ENCODE measurements at regions not wholly inside any gene's neighbourhood (a gene's known extent, or its start where the extent isn't known, plus 50 kb on each side); places are given as distances from the start of the nearest gene placed in this dataset.
A peak's percentile ranks its signal among the peaks of the same experiment; 100 is the strongest.

DNA sequence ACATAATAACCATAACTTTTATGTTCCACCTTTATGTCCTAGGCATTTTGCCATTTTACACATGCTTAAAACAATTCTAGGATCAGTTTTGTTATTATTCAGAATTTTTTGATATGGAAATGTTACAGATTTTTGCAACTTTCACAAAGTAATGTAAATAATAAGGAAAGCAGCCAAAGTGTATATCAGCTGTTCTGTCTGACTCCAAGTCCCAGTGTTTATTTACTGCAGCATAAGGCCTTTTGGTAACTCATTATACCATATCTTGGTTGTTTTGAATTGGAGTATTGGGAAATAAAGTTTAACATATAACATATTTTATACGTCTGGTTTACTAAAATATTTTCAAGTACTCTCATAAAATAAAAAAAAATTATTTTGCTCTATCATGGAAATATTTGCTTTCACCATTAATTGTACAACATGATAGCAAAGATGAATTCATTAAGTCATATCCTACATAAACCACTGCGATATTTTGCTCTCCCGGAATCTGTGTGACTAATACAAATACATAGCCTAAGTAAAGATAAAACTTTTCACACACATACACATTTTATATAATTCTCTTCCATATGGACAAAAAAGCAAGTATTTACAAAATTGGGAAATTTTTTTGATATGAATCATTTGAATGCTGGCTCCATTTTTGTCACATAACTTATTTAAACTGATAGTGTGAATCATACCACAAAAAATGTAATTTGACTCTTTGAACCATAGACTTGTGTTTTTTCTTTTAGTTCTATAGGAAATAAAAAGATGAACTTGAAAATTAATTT, 399.0 kb downstream of the PABPC4L start:
- CTCF ChIA-PET: no interaction called here
- no peaks in the 10 kb centered on the region for H4K20me1 ChIP-seq (replicated peaks; ENCODE audit: control insufficient read depth, extremely low read depth, insufficient read depth, low read length)
- no TSS peak for BruUV-seq (replicated peaks)
- FAIRE-seq: no peak
- no peak overlapping the region for H3K9ac ChIP-seq (replicated peaks; ENCODE audit: extremely low read depth, insufficient read depth, low read length)
- no peaks in the 10 kb centered on the region for H3K79me2 ChIP-seq (ENCODE audit: control insufficient read depth, insufficient read depth, low read length)
- no peaks in the 10 kb centered on the region for H3K27me3 ChIP-seq (ENCODE audit: control insufficient read depth in 2 of 2, insufficient read depth in 2 of 2, low read length in 2 of 2)
- H2AFZ ChIP-seq (ENCODE audit: low read depth, low read length): no peak overlapping the region
- H3K9me3 ChIP-seq (replicated peaks; ENCODE audit: control insufficient read depth, insufficient read depth, low read length): no peaks in the 10 kb centered on the region
- H3K4me1 ChIP-seq (ENCODE audit: control insufficient read depth, extremely low read depth, insufficient read depth, low read length): peaks cover 11% of the 10 kb centered on the region
- dilution Hi-C loops (cut with MboI; ENCODE audit: extremely low pct_ligation_motif_present, low sequenced_read_pairs) (no loop called here), intact Hi-C loops (cut with micrococcal nuclease) (no loop called here)
- no peak overlapping the region for H3K4me3 ChIP-seq (replicated peaks in 1 of 3; ENCODE audit: insufficient read depth in 1 of 3, low read depth in 1 of 3, low read length in 3 of 3)
- DNase-seq (ENCODE audit: low read depth, low spot score): peak; percentile 38
- H3K4me2 ChIP-seq (ENCODE audit: insufficient read depth, low read length): peak overlapping the region; percentile 17
- H3K9me1 ChIP-seq (replicated peaks; ENCODE audit: control insufficient read depth, extremely low read depth, insufficient read depth, low read length): no peaks in the 10 kb centered on the region
- POLR2A ChIA-PET: no interaction called here
- TF ChIP-seq POLR2A (IDR thresholded peaks at IDR 0.05; ENCODE audit: low read depth, low read length) (no peak), MYC (IDR thresholded peaks at IDR 0.05; ENCODE audit: low read depth, low read length) (no peak), GATA2 (IDR thresholded peaks at IDR 0.05; ENCODE audit: insufficient read depth, insufficient read length, low read depth, low read length) (peak; percentile 27), EZH2 (IDR thresholded peaks at IDR 0.05; ENCODE audit: borderline replicate concordance, low read depth, low read length, severe bottlenecking) (no peak), FOS (IDR thresholded peaks at IDR 0.05; ENCODE audit: borderline replicate concordance, insufficient read depth, low read length) (peak; percentile 55), POLR2AphosphoS5 (IDR thresholded peaks at IDR 0.05; ENCODE audit: insufficient read depth, low read depth, low read length) (no peak), JUN (IDR thresholded peaks at IDR 0.05; ENCODE audit: borderline replicate concordance, insufficient read depth, insufficient read length, low read depth) (no peak)
- TF ChIP-seq, protein P1, sequence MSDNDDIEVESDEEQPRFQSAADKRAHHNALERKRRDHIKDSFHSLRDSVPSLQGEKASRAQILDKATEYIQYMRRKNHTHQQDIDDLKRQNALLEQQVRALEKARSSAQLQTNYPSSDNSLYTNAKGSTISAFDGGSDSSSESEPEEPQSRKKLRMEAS (IDR thresholded peaks at IDR 0.05; ENCODE audit: insufficient read depth, insufficient read length): no peak
- TF ChIP-seq, protein P2, sequence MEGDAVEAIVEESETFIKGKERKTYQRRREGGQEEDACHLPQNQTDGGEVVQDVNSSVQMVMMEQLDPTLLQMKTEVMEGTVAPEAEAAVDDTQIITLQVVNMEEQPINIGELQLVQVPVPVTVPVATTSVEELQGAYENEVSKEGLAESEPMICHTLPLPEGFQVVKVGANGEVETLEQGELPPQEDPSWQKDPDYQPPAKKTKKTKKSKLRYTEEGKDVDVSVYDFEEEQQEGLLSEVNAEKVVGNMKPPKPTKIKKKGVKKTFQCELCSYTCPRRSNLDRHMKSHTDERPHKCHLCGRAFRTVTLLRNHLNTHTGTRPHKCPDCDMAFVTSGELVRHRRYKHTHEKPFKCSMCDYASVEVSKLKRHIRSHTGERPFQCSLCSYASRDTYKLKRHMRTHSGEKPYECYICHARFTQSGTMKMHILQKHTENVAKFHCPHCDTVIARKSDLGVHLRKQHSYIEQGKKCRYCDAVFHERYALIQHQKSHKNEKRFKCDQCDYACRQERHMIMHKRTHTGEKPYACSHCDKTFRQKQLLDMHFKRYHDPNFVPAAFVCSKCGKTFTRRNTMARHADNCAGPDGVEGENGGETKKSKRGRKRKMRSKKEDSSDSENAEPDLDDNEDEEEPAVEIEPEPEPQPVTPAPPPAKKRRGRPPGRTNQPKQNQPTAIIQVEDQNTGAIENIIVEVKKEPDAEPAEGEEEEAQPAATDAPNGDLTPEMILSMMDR (IDR thresholded peaks at IDR 0.05; ENCODE audit: extremely low read depth in 1 of 2, insufficient read depth in 1 of 2, low read depth in 1 of 2, low read length in 2 of 2): no peak
- no peaks in the 10 kb centered on the region for H3K36me3 ChIP-seq (ENCODE audit: control insufficient read depth in 2 of 2, extremely low read depth in 1 of 2, insufficient read depth in 2 of 2, low read length in 2 of 2)
- no peak overlapping the region for H3K27ac ChIP-seq (ENCODE audit: insufficient read depth, low read depth, low read length)
